OCI-LY7 (cell line): ENCODE measurements at regions not wholly inside any gene's neighbourhood (a gene's known extent, or its start where the extent isn't known, plus 50 kb on each side); places are given as distances from the start of the nearest gene placed in this dataset.

ENCODE experiments used
- BruUV-seq: library from RNA; stranded (reverse); fragments of 400-500 nt; replicated peaks from 2 replicates; lab custom pipeline; 2021; lab: Mats Ljungman, UMichigan
- CTCF ChIA-PET: fragments of 300-600 bp; sonication (Branson Sonifier 250); formaldehyde crosslinking; loops from one replicate; lab custom pipeline; 2022; ENCODE audit warnings: antibody characterized with exemption; ENCODE audit not compliant: unreplicated experiment; lab: Charles Lee
- POLR2A ChIA-PET: fragments of 300-600 bp; sonication (Branson Sonifier 250); formaldehyde crosslinking; loops from one replicate; lab custom pipeline; 2022; ENCODE audit warnings: antibody characterized with exemption; lab: Charles Lee
- DNase-seq: peaks from one replicate; pipeline ENCODE4 v3.0.0-alpha.2; 2015; ENCODE audit warnings: low spot score
- H2AFZ ChIP-seq: fragments of 200-600 bp; sonication (generic), shearing (Covaris generic); 2 replicates; pipeline ENCODE4 v1.6.1; 2014; ENCODE audit warnings: mild to moderate bottlenecking, antibody characterized with exemption, low read length, moderate library complexity
- H3K27ac ChIP-seq: fragments of 200-600 bp; sonication (generic); 2 replicates; pipeline ENCODE4 v1.5.1; 2014; ENCODE audit warnings: mixed run types, low read depth, mild to moderate bottlenecking, moderate library complexity, low read length, inconsistent platforms; ENCODE audit not compliant: poor library complexity, severe bottlenecking
- H3K36me3 ChIP-seq: fragments of 200-600 bp; sonication (generic); 2 replicates; pipeline ENCODE4 v1.6.1; 2014; ENCODE audit warnings: mild to moderate bottlenecking, antibody characterized with exemption, low read length, moderate library complexity, mixed read lengths; ENCODE audit not compliant: insufficient read depth
- H3K4me1 ChIP-seq: fragments of 200-600 bp; sonication (generic); 2 replicates; pipeline ENCODE4 v1.5.1; 2014; ENCODE audit warnings: mild to moderate bottlenecking, low read length; ENCODE audit not compliant: insufficient read depth, poor library complexity, severe bottlenecking
- H3K4me2 ChIP-seq: fragments of 200-600 bp; sonication (generic); 2 replicates; pipeline ENCODE4 v1.6.1; 2014; ENCODE audit warnings: mild to moderate bottlenecking, low read length
- H3K4me3 ChIP-seq: fragments of 200-600 bp; sonication (generic); 2 replicates; pipeline ENCODE4 v1.5.1; 2014; ENCODE audit warnings: mild to moderate bottlenecking, low read depth, low read length; ENCODE audit not compliant: poor library complexity, severe bottlenecking
- H3K79me2 ChIP-seq: fragments of 200-600 bp; sonication (generic); 2 replicates; pipeline ENCODE4 v1.6.1; 2016; ENCODE audit warnings: low read depth, mild to moderate bottlenecking, low read length, moderate library complexity, mixed read lengths; ENCODE audit not compliant: insufficient read depth
- H3K9me2 ChIP-seq: fragments of 200-600 bp; sonication (generic); 2 replicates; pipeline ENCODE4 v1.6.1; 2016; ENCODE audit warnings: mild to moderate bottlenecking, low read length, mixed read lengths; ENCODE audit not compliant: insufficient read depth
- H3K9me3 ChIP-seq: fragments of 200-600 bp; sonication (generic); 2 replicates; pipeline ENCODE4 v1.6.1; 2014; ENCODE audit warnings: mild to moderate bottlenecking, mixed run types, low read length, mixed read lengths
- H4K20me1 ChIP-seq: fragments of 200-600 bp; sonication (generic); 2 replicates; pipeline ENCODE4 v1.6.1; 2014; ENCODE audit warnings: mild to moderate bottlenecking, antibody characterized with exemption, low read length, moderate library complexity, mixed read lengths; ENCODE audit not compliant: insufficient read depth
- CTCF ChIP-seq: fragments of 200-600 bp; sonication (generic); conservative IDR thresholded peaks from 2 replicates; pipeline ENCODE4 v1.5.1; 2014; ENCODE audit warnings: mild to moderate bottlenecking, antibody characterized with exemption, low read length, moderate library complexity, mixed read lengths
- EZH2phosphoT487 ChIP-seq: fragments of 200-600 bp; sonication (generic); IDR thresholded peaks from 2 replicates; pipeline ENCODE4 v1.6.1; 2018; ENCODE audit warnings: low read depth, borderline replicate concordance, mild to moderate bottlenecking, mixed run types, antibody characterized with exemption, low read length, moderate library complexity, mixed read lengths
- intact Hi-C: fragments of 100-400 bp; cut with micrococcal nuclease; formaldehyde crosslinking; loops from one replicate; pipeline ENCODE4 v1.10.0; 2022; ENCODE audit not compliant: unreplicated experiment

DNA sequence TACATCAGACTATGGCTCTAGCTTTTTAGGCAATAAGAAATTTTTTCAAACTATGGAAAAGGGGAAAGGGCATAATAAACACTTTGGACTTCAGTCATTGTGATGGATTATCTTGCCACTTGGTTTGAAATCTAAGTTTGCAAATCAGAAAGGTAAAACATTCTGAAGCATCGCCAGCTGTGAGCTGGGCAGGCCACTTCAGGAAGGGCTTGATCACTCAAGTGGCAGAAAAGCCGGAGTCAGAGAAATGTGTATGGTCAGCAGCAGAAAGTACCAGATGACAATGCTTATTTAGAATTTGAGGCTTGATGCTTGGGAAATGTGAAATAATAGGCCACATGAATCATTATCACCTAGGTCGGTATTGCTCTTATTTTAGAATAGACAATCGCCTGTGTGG is 79.7 kb downstream of the ZNF648 start:
- H3K9me2 ChIP-seq, result no peaks in the 10 kb centered on the region
- no peaks in the 10 kb centered on the region for H4K20me1 ChIP-seq
- no peaks in the 10 kb centered on the region for H3K36me3 ChIP-seq
- no peaks in the 10 kb centered on the region for H3K79me2 ChIP-seq
- BruUV-seq, result no TSS peak
- H3K4me3 ChIP-seq, result no peak overlapping the region
- no peaks in the 10 kb centered on the region for H3K4me1 ChIP-seq
- intact Hi-C loops, result no loop called here
- ChIA-PET POLR2A (no interaction called here), CTCF (no interaction called here)
- no peak overlapping the region for H3K27ac ChIP-seq
- no peak overlapping the region for H3K4me2 ChIP-seq
- no peak overlapping the region for H2AFZ ChIP-seq
- DNase-seq, result no peak
- H3K9me3 ChIP-seq, result no peaks in the 10 kb centered on the region
- TF ChIP-seq CTCF (no peak), EZH2phosphoT487 (no peak)

DNA sequence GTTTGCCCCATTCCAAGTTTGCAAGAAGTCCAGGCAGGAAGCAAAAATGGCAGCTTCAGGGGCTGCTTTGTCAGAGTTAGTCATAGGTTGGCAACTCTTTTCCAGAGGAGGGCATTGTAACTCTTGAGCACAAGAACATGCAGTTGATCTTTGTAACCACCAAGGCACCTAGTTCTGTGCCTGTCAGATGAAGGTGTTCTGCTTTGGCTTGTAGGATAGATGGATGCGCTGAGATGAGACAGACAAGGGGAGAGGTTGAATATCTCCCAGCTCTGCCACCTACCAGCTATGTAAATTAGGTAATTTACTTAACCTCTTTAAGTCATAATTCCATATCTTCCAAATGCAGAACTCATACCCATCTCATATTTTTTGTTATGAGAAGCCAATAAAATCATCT is 89.3 kb downstream of the ZNF648 start:
- Histone ChIP-seq H4K20me1 (no peaks in the 10 kb centered on the region), H2AFZ (no peak overlapping the region), H3K27ac (no peak overlapping the region), H3K4me3 (no peak overlapping the region), H3K9me2 (no peaks in the 10 kb centered on the region), H3K4me1 (no peaks in the 10 kb centered on the region), H3K79me2 (no peaks in the 10 kb centered on the region), H3K4me2 (no peak overlapping the region), H3K36me3 (no peaks in the 10 kb centered on the region), H3K9me3 (no peaks in the 10 kb centered on the region)
- intact Hi-C loops, result no loop called here
- no TSS peak for BruUV-seq
- no peak for TF ChIP-seq CTCF
- no peak for TF ChIP-seq EZH2phosphoT487
- ChIA-PET CTCF (no interaction called here), POLR2A (interaction anchor here (1.5 kb wide), 1 partner anchor 22 kb away, joined by 3 read pairs; no protein-coding TSS in a partner anchor)
- no peak for DNase-seq

- intact Hi-C loops, result no loop called here
- POLR2A ChIA-PET, result interaction anchor here (0.6 to 1.5 kb wide), 6 partner anchors 21 to 1532 kb away, joined by 3 to 9 read pairs (median 3); partner anchors contain the start of gene ACBD6
- Histone ChIP-seq H3K79me2 (no peaks in the 10 kb centered on the region), H3K4me1 (no peaks in the 10 kb centered on the region), H4K20me1 (no peaks in the 10 kb centered on the region), H3K27ac (no peak overlapping the region), H3K9me3 (no peaks in the 10 kb centered on the region), H2AFZ (no peak overlapping the region), H3K36me3 (no peaks in the 10 kb centered on the region), H3K9me2 (no peaks in the 10 kb centered on the region), H3K4me2 (no peak overlapping the region), H3K4me3 (no peak overlapping the region)
- BruUV-seq, result no TSS peak
- TF ChIP-seq CTCF, result no peak
- no peak for TF ChIP-seq EZH2phosphoT487
- no peak for DNase-seq
- CTCF ChIA-PET, result no interaction called here
Measured at GRCh38 chr1:181971424-181971823, 90.1 kb downstream of the ZNF648 start.
